Kidney (tissue), 13 donors: ENCODE measurements at regions not wholly inside any gene's neighbourhood (a gene's known extent, or its start where the extent isn't known, plus 50 kb on each side); places are given as distances from the start of the nearest gene placed in this dataset.
"Not testable (repeated sequence)": the region's sequence is repeated elsewhere in the genome, so short reads cannot be mapped to it uniquely, and the experiment has no call there.

Source experiments
- DNase-seq, 5 donors: peaks; one replicate each; pipeline ENCODE4 v3.0.0-alpha.2; 2013 to 2020
- FAIRE-seq: peaks from 2 replicates; lab custom pipeline; 2012; peaks lifted over from hg19 to GRCh38; lab: Jason Lieb, UNC
- H3K27ac ChIP-seq, 2 donors: one replicate each; pipeline ENCODE4 v1.7.0; 2013; ENCODE audit warnings: low read depth in 2 of 2, low read length in 2 of 2, inconsistent platforms in 1 of 2
- H3K27me3 ChIP-seq: one replicate; pipeline ENCODE4 v1.7.1; 2013; ENCODE audit warnings: low read length, inconsistent platforms; ENCODE audit not compliant: control insufficient read depth, insufficient read depth
- H3K36me3 ChIP-seq, 3 donors: one replicate each; pipeline versions ENCODE4 v1.7.0 to v1.7.1; 2013; ENCODE audit warnings: low read length in 3 of 3, control low read depth in 1 of 3, inconsistent platforms in 1 of 3; ENCODE audit not compliant: insufficient read depth in 3 of 3, control insufficient read depth in 2 of 3
- H3K4me1 ChIP-seq, 3 donors: one replicate each; pipeline versions ENCODE4 v1.7.0 to v1.7.1; 2013; ENCODE audit warnings: low read length in 3 of 3, inconsistent platforms in 1 of 3, low read depth in 1 of 3; ENCODE audit not compliant: control insufficient read depth in 2 of 3, insufficient read depth in 2 of 3
- H3K4me3 ChIP-seq, 3 donors: one replicate each; pipeline versions ENCODE4 v1.7.0 to v1.8.1; 2013; ENCODE audit warnings: low read length in 3 of 3, control low read depth in 1 of 3, inconsistent platforms in 1 of 3
- H3K9ac ChIP-seq, 3 donors: one replicate each; pipeline versions ENCODE4 v1.7.0 to v1.7.1; 2013; ENCODE audit warnings: low read length in 3 of 3, control low read depth in 1 of 3, inconsistent platforms in 1 of 3
- H3K9me3 ChIP-seq, 3 donors: one replicate each; pipeline versions ENCODE4 v1.7.0 to v1.7.1; 2013; ENCODE audit warnings: low read length in 3 of 3, control low read depth in 1 of 3, inconsistent platforms in 1 of 3; ENCODE audit not compliant: control insufficient read depth in 2 of 3, insufficient read depth in 1 of 3
- intact Hi-C: fragments of 100-400 bp; cut with DNase I; formaldehyde crosslinking; loops from one replicate; pipeline ENCODE4 v1.11.1; 2022
- TF ChIP-seq, protein P1 (sequence below): IDR thresholded peaks from 3 replicates; pipeline ENCODE4 v1.5.1; 2012; ENCODE audit warnings: mild to moderate bottlenecking, moderate library complexity, borderline replicate concordance; ENCODE audit not compliant: insufficient read depth; ENCODE audit errors: extremely low read depth
- donor health status: control.
- donor health status: control.
- donor health status: control.
- donor health status: control.
- donor health status: control.
- donor health status: DM: yes; HTN: yes; CAD: no.
- donor health status: Normal renal cell carcinoma (clear cell type).

DNA sequence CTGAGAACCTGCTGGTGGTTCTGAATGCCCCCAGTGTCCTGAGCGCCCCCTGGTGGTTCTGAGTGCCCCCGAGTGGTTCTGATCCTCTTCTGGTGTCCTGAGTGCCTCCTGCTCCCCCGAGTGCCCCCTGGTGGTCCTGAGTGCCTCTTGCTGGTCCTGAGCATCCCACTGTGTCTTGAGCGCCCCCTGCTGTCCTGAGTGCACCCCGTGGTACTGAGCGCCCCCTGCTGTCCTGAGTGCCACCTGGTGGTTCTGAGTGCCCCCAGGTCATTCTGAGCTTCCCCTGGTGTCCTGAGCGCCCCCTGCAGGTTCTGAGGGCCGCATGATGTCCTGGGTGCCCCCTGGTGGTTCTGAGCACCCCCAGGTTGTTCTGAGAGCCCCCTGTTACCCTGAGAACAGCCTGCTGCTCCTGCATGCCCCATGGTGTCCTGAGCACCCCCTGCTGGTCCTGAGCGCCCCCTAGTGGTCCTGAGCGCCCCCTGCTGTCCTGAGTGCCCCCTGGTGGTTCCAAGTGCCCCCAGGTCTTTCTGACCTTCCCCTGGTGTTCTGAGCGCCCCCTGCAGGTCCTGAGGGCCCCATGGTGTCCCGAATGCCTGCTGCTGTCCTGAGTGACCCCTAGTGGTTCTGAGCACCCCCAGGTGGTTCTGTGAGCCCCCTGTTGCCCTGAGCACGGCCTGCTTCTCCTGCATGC lies 1165.4 kb downstream of the TMEM121 start:
- H3K4me1 ChIP-seq, result no peaks in the 10 kb centered on the region
- no peak overlapping the region for H3K4me3 ChIP-seq
- H3K27me3 ChIP-seq, result no peaks in the 10 kb centered on the region
- no peak overlapping the region for H3K9ac ChIP-seq
- DNase-seq (peak in 2 of 5 donors; percentile 33 to 79), FAIRE-seq (no peak)
- H3K9me3 ChIP-seq, result no peaks in the 10 kb centered on the region
- TF ChIP-seq, protein P1, sequence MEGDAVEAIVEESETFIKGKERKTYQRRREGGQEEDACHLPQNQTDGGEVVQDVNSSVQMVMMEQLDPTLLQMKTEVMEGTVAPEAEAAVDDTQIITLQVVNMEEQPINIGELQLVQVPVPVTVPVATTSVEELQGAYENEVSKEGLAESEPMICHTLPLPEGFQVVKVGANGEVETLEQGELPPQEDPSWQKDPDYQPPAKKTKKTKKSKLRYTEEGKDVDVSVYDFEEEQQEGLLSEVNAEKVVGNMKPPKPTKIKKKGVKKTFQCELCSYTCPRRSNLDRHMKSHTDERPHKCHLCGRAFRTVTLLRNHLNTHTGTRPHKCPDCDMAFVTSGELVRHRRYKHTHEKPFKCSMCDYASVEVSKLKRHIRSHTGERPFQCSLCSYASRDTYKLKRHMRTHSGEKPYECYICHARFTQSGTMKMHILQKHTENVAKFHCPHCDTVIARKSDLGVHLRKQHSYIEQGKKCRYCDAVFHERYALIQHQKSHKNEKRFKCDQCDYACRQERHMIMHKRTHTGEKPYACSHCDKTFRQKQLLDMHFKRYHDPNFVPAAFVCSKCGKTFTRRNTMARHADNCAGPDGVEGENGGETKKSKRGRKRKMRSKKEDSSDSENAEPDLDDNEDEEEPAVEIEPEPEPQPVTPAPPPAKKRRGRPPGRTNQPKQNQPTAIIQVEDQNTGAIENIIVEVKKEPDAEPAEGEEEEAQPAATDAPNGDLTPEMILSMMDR, result no peak
- H3K36me3 ChIP-seq, result no peaks in the 10 kb centered on the region
- intact Hi-C loops, result no loop called here
- no peak overlapping the region for H3K27ac ChIP-seq

DNA sequence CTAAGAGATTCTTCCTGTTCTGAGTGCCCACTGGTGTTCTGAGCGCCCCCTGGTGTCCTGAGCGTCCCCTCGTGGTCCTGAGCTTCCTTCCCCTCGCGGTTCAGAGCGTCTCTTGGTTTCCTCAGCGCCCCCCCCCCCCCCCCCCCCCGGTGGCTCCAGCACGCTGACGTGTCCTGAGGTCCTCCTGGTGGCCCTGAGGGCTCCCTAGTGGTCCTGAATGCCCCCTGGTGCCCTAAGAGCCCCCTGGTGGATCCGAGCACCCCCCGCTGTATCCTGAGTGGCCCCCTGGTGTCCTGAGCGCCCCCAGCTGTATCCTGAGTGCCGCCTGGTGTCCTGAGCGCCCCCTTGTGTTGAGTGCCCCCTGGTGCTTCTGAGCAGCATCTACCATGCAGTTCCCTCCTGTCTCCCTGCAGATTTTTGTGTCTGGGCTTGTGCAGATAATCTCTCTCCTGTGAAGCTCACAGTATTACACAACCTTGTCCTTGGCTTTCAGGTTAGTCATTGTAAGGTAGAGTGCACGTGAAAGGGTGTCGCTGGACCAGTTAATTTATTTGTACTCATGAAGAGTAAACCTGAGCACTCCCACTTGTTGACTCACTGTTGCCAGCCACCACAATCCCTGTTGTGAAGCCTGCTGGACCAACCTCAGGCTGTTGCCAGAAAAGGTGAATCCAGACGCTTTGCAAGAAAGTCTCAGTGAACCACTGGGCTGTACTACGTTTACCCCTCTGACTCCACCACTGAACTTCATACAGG lies 1168.4 kb downstream of the TMEM121 start:
- H3K9ac ChIP-seq, result no peak overlapping the region
- no peaks in the 10 kb centered on the region for H3K9me3 ChIP-seq
- H3K27me3 ChIP-seq, result no peaks in the 10 kb centered on the region
- no peaks in the 10 kb centered on the region for H3K4me1 ChIP-seq
- FAIRE-seq (no peak), DNase-seq (no peak)
- no peaks in the 10 kb centered on the region for H3K36me3 ChIP-seq
- TF ChIP-seq, protein P1, result peak; percentile 20
- no peak overlapping the region for H3K27ac ChIP-seq
- H3K4me3 ChIP-seq, result no peak overlapping the region
- intact Hi-C loops, result no loop called here

DNA sequence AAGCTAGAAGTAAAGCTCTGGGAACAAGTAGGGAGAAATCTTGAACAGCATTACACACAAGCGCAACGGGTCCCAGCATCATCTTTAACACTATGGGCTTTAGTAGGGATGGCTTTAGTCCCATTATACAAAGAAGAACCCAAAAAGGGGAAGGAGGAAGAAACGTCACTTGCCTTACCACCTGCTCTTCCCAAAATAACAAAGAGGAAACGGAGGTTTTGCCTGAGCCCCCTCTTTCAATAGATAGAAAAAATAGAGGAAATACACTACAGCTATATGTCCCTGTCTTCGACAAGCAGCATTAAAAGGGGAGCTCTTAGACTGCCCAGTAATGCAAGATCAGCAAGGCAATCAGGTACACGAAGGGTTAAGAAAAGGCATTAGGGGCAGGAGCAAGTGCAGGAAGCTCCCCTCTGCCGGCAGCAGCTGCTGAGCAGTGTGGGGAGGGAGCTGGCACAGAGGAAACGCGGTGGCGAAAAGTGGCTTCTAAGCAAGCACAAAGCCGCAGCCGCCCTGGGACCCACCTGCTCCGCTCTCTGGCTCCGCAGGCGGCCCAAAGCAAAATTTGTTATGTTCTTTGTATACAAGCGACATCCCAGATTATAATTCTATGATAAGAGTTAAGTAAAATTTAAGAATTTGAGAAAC lies 1172.4 kb downstream of the TMEM121 start:
- FAIRE-seq, H3K9ac ChIP-seq, H3K4me3 ChIP-seq, DNase-seq, H3K36me3 ChIP-seq, H3K4me1 ChIP-seq, H3K27me3 ChIP-seq, H3K27ac ChIP-seq, intact Hi-C loops, H3K9me3 ChIP-seq: not testable (repeated sequence)

DNA sequence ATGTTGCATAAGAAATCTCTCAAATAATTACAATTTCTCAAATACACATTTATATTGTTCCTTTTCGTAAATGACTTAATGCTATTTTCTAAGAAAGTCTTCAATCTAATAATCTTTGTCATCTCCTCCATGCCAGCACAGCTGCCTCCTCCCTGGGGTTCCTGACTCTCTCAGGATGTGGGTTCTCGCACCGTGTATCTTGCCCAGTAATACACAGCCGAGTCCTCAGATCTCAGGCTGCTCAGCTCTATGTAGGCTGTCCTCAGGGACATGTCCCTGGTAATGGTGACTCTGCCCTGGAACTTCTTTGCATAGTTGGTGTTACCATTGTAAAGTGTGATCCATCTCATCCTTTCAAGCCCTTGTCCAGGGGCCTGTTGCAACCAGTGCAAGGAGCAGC lies 1177.3 kb downstream of the TMEM121 start:
- H3K4me3 ChIP-seq, H3K4me1 ChIP-seq, H3K27me3 ChIP-seq, H3K36me3 ChIP-seq, intact Hi-C loops, H3K9me3 ChIP-seq, DNase-seq, FAIRE-seq, H3K9ac ChIP-seq, H3K27ac ChIP-seq: not testable (repeated sequence)

DNA sequence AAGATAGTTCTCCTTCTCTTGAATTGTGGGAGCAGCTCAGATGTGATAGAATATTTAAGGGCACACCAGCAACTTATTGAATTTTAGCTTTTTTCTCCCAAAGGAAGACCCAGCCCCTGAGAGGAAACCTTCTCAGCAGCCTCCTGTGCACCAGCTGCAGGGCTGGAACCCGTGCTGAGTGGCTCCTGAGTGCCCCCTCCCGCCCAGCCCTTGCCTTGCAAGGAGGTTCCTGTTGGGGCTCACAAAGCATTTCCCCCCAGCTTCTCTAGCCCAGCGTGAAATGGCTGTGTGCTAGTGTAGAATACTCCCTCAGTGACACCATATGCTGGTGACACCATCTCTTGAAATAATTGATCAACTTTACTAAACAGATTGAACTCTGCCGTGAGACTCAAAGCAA lies 1180.1 kb downstream of the TMEM121 start:
- H3K27ac ChIP-seq, H3K9ac ChIP-seq, H3K27me3 ChIP-seq, FAIRE-seq, H3K4me3 ChIP-seq, intact Hi-C loops, DNase-seq, H3K36me3 ChIP-seq, H3K4me1 ChIP-seq, H3K9me3 ChIP-seq: not testable (repeated sequence)

DNA sequence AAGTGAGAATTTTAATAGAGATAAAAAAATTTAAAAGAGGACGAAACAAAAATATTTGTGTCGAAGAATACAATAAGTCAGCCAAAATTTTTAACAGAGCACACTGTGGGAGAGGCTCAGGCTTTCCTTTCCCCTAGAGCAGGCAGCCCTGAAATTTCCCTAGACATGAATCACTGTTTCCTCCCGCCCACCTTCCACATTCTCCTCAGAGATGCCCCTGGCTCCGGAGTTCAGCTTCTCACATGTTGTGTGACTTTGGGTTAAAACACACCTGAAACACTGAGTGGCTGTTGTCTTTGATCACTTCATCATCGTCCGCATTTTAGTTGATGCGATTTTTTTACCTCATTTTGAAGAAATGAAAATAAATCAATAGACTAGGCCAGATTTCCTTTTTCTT lies 1183.8 kb downstream of the TMEM121 start:
- FAIRE-seq, intact Hi-C loops, H3K36me3 ChIP-seq, H3K4me1 ChIP-seq, DNase-seq, H3K4me3 ChIP-seq, H3K9me3 ChIP-seq, H3K9ac ChIP-seq, H3K27me3 ChIP-seq, H3K27ac ChIP-seq: not testable (repeated sequence)
